ENCODE measurements at regions not wholly inside any gene's neighbourhood (a gene's known extent, or its start where the extent isn't known, plus 50 kb on each side); places are given as distances from the start of the nearest gene placed in this dataset.

- DNase-seq (ENCODE audit: low read depth, low spot score): no peak
- H3K4me1 Mint-ChIP-seq: peaks cover 5% of the 10 kb centered on the region
- H3K27ac Mint-ChIP-seq (ENCODE audit: unreplicated experiment): no peak overlapping the region
- no peaks in the 10 kb centered on the region for H3K36me3 Mint-ChIP-seq (ENCODE audit: low read depth)
- H3K27me3 Mint-ChIP-seq (ENCODE audit: low read depth): peaks cover 15% of the 10 kb centered on the region
- H3K9me3 Mint-ChIP-seq: peaks cover 4% of the 10 kb centered on the region
- no peak overlapping the region for H3K4me3 Mint-ChIP-seq
- TF ChIP-seq CTCF (conservative IDR thresholded peaks at IDR 0.05): no peak
Measured at GRCh38 chr15:98413933-98414546, 234.3 kb upstream of the IGF1R start.

- Mint-ChIP-seq H3K27ac (ENCODE audit: unreplicated experiment) (no peak overlapping the region), H3K36me3 (ENCODE audit: low read depth) (no peaks in the 10 kb centered on the region), H3K9me3 (no peaks in the 10 kb centered on the region), H3K27me3 (ENCODE audit: low read depth) (peaks cover 23% of the 10 kb centered on the region), H3K4me1 (peaks cover 5% of the 10 kb centered on the region), H3K4me3 (no peak overlapping the region)
- no peak for TF ChIP-seq CTCF (conservative IDR thresholded peaks at IDR 0.05)
- no peak for DNase-seq (ENCODE audit: low read depth, low spot score)
Measured at GRCh38 chr15:98416222-98416855, 232.0 kb upstream of the IGF1R start.

GRCh38 chr15:98417346-98417745 is 231.0 kb upstream of the IGF1R start:
- TF ChIP-seq CTCF (conservative IDR thresholded peaks at IDR 0.05): no peak
- no peak for DNase-seq (ENCODE audit: low read depth, low spot score)
- no peaks in the 10 kb centered on the region for H3K9me3 Mint-ChIP-seq
- peaks cover 27% of the 10 kb centered on the region for H3K27me3 Mint-ChIP-seq (ENCODE audit: low read depth)
- H3K4me3 Mint-ChIP-seq: no peak overlapping the region
- H3K36me3 Mint-ChIP-seq (ENCODE audit: low read depth): no peaks in the 10 kb centered on the region
- H3K4me1 Mint-ChIP-seq: peaks cover 5% of the 10 kb centered on the region
- H3K27ac Mint-ChIP-seq (ENCODE audit: unreplicated experiment): no peak overlapping the region

- no peaks in the 10 kb centered on the region for H3K36me3 Mint-ChIP-seq (ENCODE audit: low read depth)
- TF ChIP-seq CTCF (conservative IDR thresholded peaks at IDR 0.05): no peak
Measured at GRCh38 chr15:98418122-98418521, 230.2 kb upstream of the IGF1R start.

GRCh38 chr15:98419173-98419780 is 229.1 kb upstream of the IGF1R start:
- Mint-ChIP-seq H3K4me3 (no peak overlapping the region), H3K4me1 (peaks cover 5% of the 10 kb centered on the region), H3K9me3 (no peaks in the 10 kb centered on the region), H3K27me3 (ENCODE audit: low read depth) (peaks cover 38% of the 10 kb centered on the region), H3K27ac (ENCODE audit: unreplicated experiment) (no peak overlapping the region), H3K36me3 (ENCODE audit: low read depth) (no peaks in the 10 kb centered on the region)
- DNase-seq (ENCODE audit: low read depth, low spot score): no peak
- no peak for TF ChIP-seq CTCF (conservative IDR thresholded peaks at IDR 0.05)

More at GRCh38 chr15:98418122-98418521, 230.2 kb upstream of the IGF1R start:
- Mint-ChIP-seq H3K9me3 (no peaks in the 10 kb centered on the region), H3K27ac (ENCODE audit: unreplicated experiment) (no peak overlapping the region), H3K4me1 (peaks cover 5% of the 10 kb centered on the region), H3K27me3 (ENCODE audit: low read depth) (peaks cover 35% of the 10 kb centered on the region), H3K4me3 (no peak overlapping the region)
- DNase-seq (ENCODE audit: low read depth, low spot score): no peak
